DND-41 (cell line): ENCODE measurements at regions not wholly inside any gene's neighbourhood (a gene's known extent, or its start where the extent isn't known, plus 50 kb on each side); places are given as distances from the start of the nearest gene placed in this dataset.

Experiments used
- ATAC-seq: fragments of 200-7000 bp; cut with Tn5 transposase; 3 replicates; pipeline ENCODE4 v1.9.1; 2021; ENCODE audit warnings: low read depth; ENCODE audit not compliant: insufficient read depth
- DNase-seq: peaks from one replicate; pipeline ENCODE4 v3.0.0-alpha.2; 2020
- H2AFZ ChIP-seq: 2 replicates; pipeline ENCODE4 v1.6.0; 2012; ENCODE audit warnings: low read depth, low read length
- H3K27ac ChIP-seq: 2 replicates; pipeline ENCODE4 v1.5.1; 2012; ENCODE audit warnings: low read length, inconsistent platforms
- H3K27me3 ChIP-seq: fragments of 200-600 bp; sonication (generic); 2 replicates; pipeline ENCODE4 v1.6.0; 2012; ENCODE audit warnings: low read length, mild to moderate bottlenecking, inconsistent platforms; ENCODE audit not compliant: insufficient read depth, poor library complexity
- H3K36me3 ChIP-seq: 2 replicates; pipeline ENCODE4 v1.5.1; 2012; ENCODE audit warnings: low read length, inconsistent platforms; ENCODE audit not compliant: insufficient read depth
- H3K4me1 ChIP-seq: 2 replicates; pipeline ENCODE4 v1.5.1; 2012; ENCODE audit warnings: mild to moderate bottlenecking, low read length; ENCODE audit not compliant: insufficient read depth
- H3K4me2 ChIP-seq: 2 replicates; pipeline ENCODE4 v1.6.0; 2012; ENCODE audit warnings: mild to moderate bottlenecking, moderate library complexity, low read length, inconsistent platforms; ENCODE audit not compliant: insufficient read depth
- H3K4me3 ChIP-seq, 2 experiments: fragments of 200-600 bp in 1 of 2; shearing (Covaris generic) in 1 of 2; 2 replicates each; pipeline ENCODE4 v1.5.1; 2012 to 2016; ENCODE audit warnings: inconsistent platforms in 2 of 2, low read length in 2 of 2, mild to moderate bottlenecking in 2 of 2, low read depth in 1 of 2, moderate library complexity in 1 of 2
- H3K79me2 ChIP-seq: 2 replicates; pipeline ENCODE4 v1.6.0; 2012; ENCODE audit warnings: low read length, inconsistent platforms; ENCODE audit not compliant: insufficient read depth
- H3K9ac ChIP-seq: 2 replicates; pipeline ENCODE4 v1.6.0; 2012; ENCODE audit warnings: low read depth, mild to moderate bottlenecking, inconsistent platforms, low read length, moderate library complexity
- H3K9me3 ChIP-seq: 2 replicates; pipeline ENCODE4 v1.5.1; 2012; ENCODE audit warnings: low read length, moderate library complexity, mild to moderate bottlenecking, inconsistent platforms; ENCODE audit not compliant: insufficient read depth, severe bottlenecking
- H4K20me1 ChIP-seq: 2 replicates; pipeline ENCODE4 v1.6.0; 2012; ENCODE audit warnings: low read length; ENCODE audit not compliant: insufficient read depth
- CTCF ChIP-seq: IDR thresholded peaks from 2 replicates; pipeline ENCODE4 v1.5.1; 2012; ENCODE audit warnings: borderline replicate concordance, low read length, moderate library complexity, mild to moderate bottlenecking; ENCODE audit not compliant: poor library complexity, severe bottlenecking; ENCODE audit errors: extremely low read depth
- EZH2 ChIP-seq: IDR thresholded peaks from 3 replicates; pipeline ENCODE4 v1.6.1; 2012; ENCODE audit warnings: borderline replicate concordance, low read depth, mild to moderate bottlenecking, moderate library complexity, low read length, inconsistent platforms; ENCODE audit not compliant: severe bottlenecking

GRCh38 chr1:81242103-81242502, 558.6 kb upstream of the ADGRL2 start:
- Histone ChIP-seq H3K9me3 (no peaks in the 10 kb centered on the region), H3K27me3 (no peaks in the 10 kb centered on the region), H4K20me1 (no peaks in the 10 kb centered on the region), H3K9ac (no peak overlapping the region), H3K4me1 (no peaks in the 10 kb centered on the region), H3K36me3 (no peaks in the 10 kb centered on the region), H2AFZ (no peak overlapping the region), H3K27ac (no peak overlapping the region), H3K4me2 (no peak overlapping the region), H3K4me3 (no peak overlapping the region), H3K79me2 (no peaks in the 10 kb centered on the region)
- TF ChIP-seq EZH2 = no peak
- TF ChIP-seq CTCF = no peak
- no peak for ATAC-seq
- DNase-seq = no peak

- ATAC-seq = no peak
- H2AFZ ChIP-seq = no peak overlapping the region
- H4K20me1 ChIP-seq = no peaks in the 10 kb centered on the region
- H3K27me3 ChIP-seq = no peaks in the 10 kb centered on the region
- H3K9me3 ChIP-seq = no peaks in the 10 kb centered on the region
- no peak overlapping the region for H3K4me3 ChIP-seq
- H3K4me1 ChIP-seq = no peaks in the 10 kb centered on the region
- no peak overlapping the region for H3K27ac ChIP-seq
- no peaks in the 10 kb centered on the region for H3K36me3 ChIP-seq
- H3K79me2 ChIP-seq = no peaks in the 10 kb centered on the region
- no peak for TF ChIP-seq EZH2
- no peak for TF ChIP-seq CTCF
- no peak overlapping the region for H3K4me2 ChIP-seq
- no peak for DNase-seq
- H3K9ac ChIP-seq = no peak overlapping the region
These were observed 562.6 kb upstream of the ADGRL2 start for GRCh38 chr1:81238129-81238528.

GRCh38 chr1:81237473-81238089, 563.2 kb upstream of the ADGRL2 start:
- TF ChIP-seq CTCF = no peak
- TF ChIP-seq EZH2 = no peak
- H3K9me3 ChIP-seq = no peaks in the 10 kb centered on the region
- no peaks in the 10 kb centered on the region for H3K79me2 ChIP-seq
- no peaks in the 10 kb centered on the region for H4K20me1 ChIP-seq
- H3K4me1 ChIP-seq = no peaks in the 10 kb centered on the region
- ATAC-seq (no peak), DNase-seq (no peak)
- no peak overlapping the region for H3K4me3 ChIP-seq
- H3K27me3 ChIP-seq = no peaks in the 10 kb centered on the region
- no peak overlapping the region for H2AFZ ChIP-seq
- H3K36me3 ChIP-seq = no peaks in the 10 kb centered on the region
- no peak overlapping the region for H3K4me2 ChIP-seq
- H3K27ac ChIP-seq = no peak overlapping the region
- no peak overlapping the region for H3K9ac ChIP-seq
